ENCODE measurements at regions not wholly inside any gene's neighbourhood (a gene's known extent, or its start where the extent isn't known, plus 50 kb on each side); places are given as distances from the start of the nearest gene placed in this dataset.
A peak's percentile ranks its signal among the peaks of the same experiment; 100 is the strongest.
"Not testable (repeated sequence)": the region's sequence is repeated elsewhere in the genome, so short reads cannot be mapped to it uniquely, and the experiment has no call there.

- DNase-seq = no peak
Measured at GRCh38 chr10:20614911-20615310, 282.2 kb downstream of the NEBL start.

- no peak for DNase-seq
Measured at GRCh38 chr10:20608503-20608902, 288.6 kb downstream of the NEBL start.

- no peak for DNase-seq
Measured at GRCh38 chr10:20606985-20607384, 290.1 kb downstream of the NEBL start.

GRCh38 chr10:20601941-20602461 is 295.1 kb downstream of the NEBL start:
- no peak for DNase-seq

GRCh38 chr10:20598590-20598989 is 298.5 kb downstream of the NEBL start:
- peak; percentile 93 for DNase-seq

GRCh38 chr10:20596911-20597310 is 300.2 kb downstream of the NEBL start:
- peak; percentile 72 for DNase-seq

- DNase-seq = peak; percentile 47
Measured at GRCh38 chr10:20596065-20596755, 300.9 kb downstream of the NEBL start.

- peak; percentile 53 for DNase-seq
Measured at GRCh38 chr10:20593649-20594048, 303.5 kb downstream of the NEBL start.

GRCh38 chr10:20582041-20582440 is 315.1 kb downstream of the NEBL start:
- DNase-seq = no peak

- DNase-seq = no peak
Measured at GRCh38 chr10:20573924-20574323, 323.2 kb downstream of the NEBL start.

GRCh38 chr10:20555990-20556389 is 341.1 kb downstream of the NEBL start:
- DNase-seq = not testable (repeated sequence)

- DNase-seq = no peak
Measured at GRCh38 chr10:20552382-20552781, 344.7 kb downstream of the NEBL start.

- no peak for DNase-seq
Measured at GRCh38 chr10:20551761-20552160, 345.4 kb downstream of the NEBL start.

GRCh38 chr10:20535897-20536881 is 360.9 kb downstream of the NEBL start:
- no peak for DNase-seq

GRCh38 chr10:20531241-20531883 is 365.7 kb downstream of the NEBL start:
- DNase-seq = not testable (repeated sequence)

- no peak for DNase-seq
Measured at GRCh38 chr10:20521186-20521585, 375.9 kb downstream of the NEBL start.

GRCh38 chr10:20515654-20516053 is 381.5 kb downstream of the NEBL start:
- no peak for DNase-seq

- no peak for DNase-seq
Measured at GRCh38 chr10:20512631-20513030, 384.5 kb downstream of the NEBL start.

- no peak for DNase-seq
Measured at GRCh38 chr10:20508921-20509320, 388.2 kb downstream of the NEBL start.

GRCh38 chr10:20502903-20503585 is 394.1 kb downstream of the NEBL start:
- no peak for DNase-seq

- DNase-seq = peak; percentile 29
Measured at GRCh38 chr10:20494474-20494873, 402.6 kb downstream of the NEBL start.

GRCh38 chr10:20492447-20492846 is 404.7 kb downstream of the NEBL start:
- peak; percentile 3 for DNase-seq

- peak; percentile 3 for DNase-seq
Measured at GRCh38 chr10:20489961-20490360, 407.1 kb downstream of the NEBL start.
